GM12892 (cell line): ENCODE measurements at regions not wholly inside any gene's neighbourhood (a gene's known extent, or its start where the extent isn't known, plus 50 kb on each side); places are given as distances from the start of the nearest gene placed in this dataset.

Experiments
- POLR2A ChIP-seq: IDR thresholded peaks from 2 replicates; pipeline ENCODE4 v1.6.1; 2011; ENCODE audit warnings: low read depth, low read length, control low read depth
- POLR2AphosphoS5 ChIP-seq: IDR thresholded peaks from 2 replicates; pipeline ENCODE4 v1.6.1; 2011; ENCODE audit warnings: low read depth, low read length, control low read depth
- TAF1 ChIP-seq: IDR thresholded peaks from 2 replicates; pipeline ENCODE4 v1.6.1; 2011; ENCODE audit warnings: low read depth, mild to moderate bottlenecking, control low read depth, low read length, borderline replicate concordance

GRCh38 chr2:67225287-67225973 is 171.7 kb upstream of the ETAA1 start:
- TF ChIP-seq POLR2AphosphoS5 (no peak), TAF1 (no peak), POLR2A (no peak)
